SIG-M5 treated with dmso at 0.1 percent for 504 hours (cell line): ENCODE measurements at regions not wholly inside any gene's neighbourhood (a gene's known extent, or its start where the extent isn't known, plus 50 kb on each side); places are given as distances from the start of the nearest gene placed in this dataset.
A peak's percentile ranks its signal among the peaks of the same experiment; 100 is the strongest.

ENCODE experiments used
- DNase-seq: peaks from one replicate; lab custom pipeline; 2025; ENCODE audit not compliant: unreplicated experiment; lab: John Stamatoyannopoulos, UW

DNA sequence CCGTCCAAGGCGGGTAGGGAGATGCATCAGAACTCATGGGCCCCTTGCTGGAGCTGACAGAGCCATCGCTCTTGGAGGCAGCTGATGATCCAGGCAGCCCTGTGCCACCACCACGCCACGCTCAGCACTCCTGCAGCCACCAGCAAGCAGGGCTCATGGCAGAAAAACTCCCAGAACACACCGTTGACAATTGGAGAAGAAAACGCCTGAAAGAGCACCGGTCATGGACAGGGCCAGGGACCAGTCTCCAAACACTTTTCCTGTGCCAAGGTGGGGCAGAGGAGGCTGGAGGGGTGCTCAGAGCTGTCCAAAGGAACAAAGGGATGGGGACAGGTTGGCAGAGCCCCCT lies 132.2 kb downstream of the FOXL1 start:
- DNase-seq = no peak

DNA sequence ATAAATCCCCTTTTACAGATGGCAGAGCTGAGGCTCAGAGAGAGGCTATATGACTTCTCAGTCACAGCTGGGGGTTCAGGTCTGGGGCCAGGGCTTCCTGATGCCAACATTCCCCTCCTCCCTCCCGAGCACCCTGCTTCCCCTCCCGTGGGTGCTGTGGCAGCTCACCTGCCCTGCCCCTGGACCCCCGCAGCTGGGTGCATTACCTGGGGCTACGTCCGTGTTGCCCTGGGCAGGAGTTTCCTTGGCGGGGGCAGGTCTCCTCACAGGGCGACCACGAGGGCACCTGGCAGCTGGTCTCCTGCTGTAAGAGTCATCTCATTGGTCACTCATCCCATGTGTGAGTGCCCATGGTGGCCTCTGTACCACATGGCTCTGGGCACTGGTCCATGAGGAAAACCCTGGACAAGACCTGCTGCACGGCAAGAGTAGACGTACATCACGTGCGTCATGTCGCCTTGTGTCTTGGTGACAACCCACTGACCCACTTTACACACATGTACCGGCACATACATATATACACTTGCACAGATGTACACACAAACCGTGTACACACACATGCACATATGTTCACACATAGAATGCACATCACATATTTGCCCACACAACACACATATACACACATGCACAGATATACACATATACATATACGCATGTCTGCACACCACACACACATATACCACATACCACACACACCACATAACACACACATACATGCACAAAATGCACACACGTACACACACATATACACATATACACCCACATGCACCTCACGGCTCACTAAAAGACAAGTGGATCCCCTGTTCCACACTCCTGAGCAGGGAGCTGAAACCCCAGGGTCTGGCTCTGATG lies 134.0 kb downstream of the FOXL1 start:
- no peak for DNase-seq

DNA sequence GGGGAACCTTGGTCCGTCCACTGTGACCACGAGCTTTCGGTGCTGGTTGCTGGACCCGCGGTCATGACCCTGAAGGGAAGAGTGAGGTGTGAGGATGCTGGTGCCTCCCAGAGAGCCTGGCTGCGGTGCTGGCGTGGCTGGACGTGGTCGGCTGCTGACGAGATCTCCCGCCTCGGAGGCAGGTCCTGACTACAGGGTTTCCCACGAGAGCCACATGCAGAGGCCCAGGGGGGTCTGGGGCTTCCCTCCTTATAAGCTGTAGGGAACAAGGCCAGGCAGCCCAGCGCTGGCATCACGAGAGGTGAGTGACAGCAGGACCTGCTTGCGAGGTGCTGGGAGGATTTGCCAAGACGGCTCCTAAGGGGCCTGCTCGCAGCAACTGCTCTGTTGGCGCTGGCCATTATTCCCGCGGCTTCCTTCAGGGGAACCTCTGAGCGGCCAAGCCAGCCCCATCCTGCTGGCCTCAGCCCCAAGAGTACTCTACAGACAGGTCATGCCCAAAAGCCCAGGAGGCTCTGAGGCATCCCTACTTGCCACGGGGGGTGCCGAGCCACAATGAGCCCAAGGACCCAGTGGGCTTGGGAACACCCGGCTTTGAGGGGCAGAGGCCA lies 134.8 kb downstream of the FOXL1 start:
- no peak for DNase-seq

DNA sequence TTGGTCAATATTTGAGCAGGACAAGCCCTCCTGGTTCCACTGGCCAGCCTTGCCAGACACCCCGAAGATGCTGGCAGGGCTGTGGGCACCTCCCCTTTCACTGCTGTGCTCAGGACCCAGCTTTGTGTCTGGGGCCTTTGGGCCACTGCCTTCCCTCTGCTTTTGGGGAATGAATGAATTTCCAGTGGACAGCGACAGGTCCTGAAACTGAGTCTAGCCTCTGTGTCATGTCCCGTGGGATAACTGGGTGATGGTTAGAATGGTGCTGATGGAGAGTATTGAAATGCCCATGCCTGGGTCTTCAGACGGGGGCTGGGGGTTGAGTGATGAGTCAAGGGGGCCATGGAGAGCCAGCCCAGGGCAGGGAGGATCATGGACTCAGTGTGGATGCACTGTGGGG lies 135.8 kb downstream of the FOXL1 start:
- DNase-seq = no peak

DNA sequence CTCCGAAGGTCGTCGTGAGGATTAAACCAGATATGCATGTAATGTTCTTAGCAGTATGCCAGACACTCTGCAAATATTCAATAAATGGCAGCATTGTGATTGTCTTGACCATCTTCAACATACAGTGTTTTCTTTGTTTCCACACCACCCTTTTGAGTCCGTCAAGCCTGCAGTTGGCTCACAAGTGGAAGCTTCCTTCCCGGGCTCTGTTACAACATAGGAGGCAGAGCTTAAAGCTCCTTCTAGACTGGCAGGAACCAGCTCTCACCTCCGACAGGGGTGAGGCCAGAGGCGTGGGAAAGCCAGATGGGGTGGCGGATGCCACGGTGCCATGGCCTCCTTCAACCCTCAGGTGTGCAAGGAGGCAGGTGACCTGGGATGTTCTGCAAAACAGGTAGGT lies 138.3 kb downstream of the FOXL1 start:
- no peak for DNase-seq

DNA sequence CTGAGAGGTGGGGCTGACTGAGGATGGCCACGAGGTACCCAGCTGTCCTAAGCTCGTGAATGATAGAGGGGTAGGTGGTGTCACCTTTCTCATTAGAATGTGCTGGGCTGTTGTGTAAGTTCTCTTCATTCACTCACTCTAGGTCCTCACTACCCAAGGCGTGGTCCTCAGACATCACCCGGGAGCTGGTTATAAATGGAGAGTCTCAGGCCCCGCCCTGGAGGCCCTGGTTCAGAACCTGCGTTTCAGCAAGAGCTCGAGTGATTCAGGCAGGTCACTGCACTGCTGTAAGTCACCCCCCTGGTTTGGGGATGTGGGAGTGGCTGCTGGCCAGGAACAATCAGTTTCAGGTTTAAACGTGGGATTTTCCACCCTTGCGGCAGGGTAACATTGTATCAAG lies 139.8 kb downstream of the FOXL1 start:
- no peak for DNase-seq

DNA sequence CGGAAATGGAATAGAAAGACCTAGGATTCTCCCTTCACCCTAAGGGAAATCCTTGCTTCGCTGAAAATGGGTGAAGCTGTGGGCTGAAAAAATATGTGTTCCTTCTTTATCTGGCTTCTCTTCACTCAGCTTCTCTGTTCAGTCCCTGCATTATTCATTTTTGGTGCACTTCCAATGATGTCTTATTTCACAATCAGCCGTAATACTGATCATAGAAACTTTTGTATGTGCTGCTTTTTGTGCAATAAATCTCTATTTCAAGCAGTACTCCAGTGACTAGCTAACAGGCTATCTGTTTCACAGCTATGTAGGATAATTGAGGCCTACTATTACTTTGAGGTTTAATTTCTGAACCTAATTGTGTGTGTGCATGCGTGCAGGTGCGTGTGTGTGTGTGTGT lies 144.6 kb downstream of the FOXL1 start:
- no peak for DNase-seq

DNA sequence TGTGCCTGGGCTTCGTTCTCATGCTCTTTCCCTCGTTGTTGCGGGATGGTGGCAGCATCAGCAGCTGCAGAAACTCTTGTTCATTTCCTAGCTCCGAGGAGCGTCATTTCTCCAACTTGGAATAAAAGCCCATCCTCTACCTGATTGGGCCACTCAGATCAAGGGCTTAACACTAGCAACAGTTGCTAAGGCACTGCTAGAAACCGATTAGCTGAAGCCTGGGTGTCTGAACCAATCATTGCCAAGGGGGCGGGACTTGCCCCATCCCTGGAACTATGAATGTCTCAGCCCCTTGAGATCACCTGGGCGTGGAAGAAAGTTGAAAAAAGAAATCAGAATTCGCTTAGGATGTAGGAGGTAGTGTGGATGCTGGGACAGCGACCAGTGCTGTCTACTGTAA lies 145.3 kb downstream of the FOXL1 start:
- DNase-seq = no peak

DNA sequence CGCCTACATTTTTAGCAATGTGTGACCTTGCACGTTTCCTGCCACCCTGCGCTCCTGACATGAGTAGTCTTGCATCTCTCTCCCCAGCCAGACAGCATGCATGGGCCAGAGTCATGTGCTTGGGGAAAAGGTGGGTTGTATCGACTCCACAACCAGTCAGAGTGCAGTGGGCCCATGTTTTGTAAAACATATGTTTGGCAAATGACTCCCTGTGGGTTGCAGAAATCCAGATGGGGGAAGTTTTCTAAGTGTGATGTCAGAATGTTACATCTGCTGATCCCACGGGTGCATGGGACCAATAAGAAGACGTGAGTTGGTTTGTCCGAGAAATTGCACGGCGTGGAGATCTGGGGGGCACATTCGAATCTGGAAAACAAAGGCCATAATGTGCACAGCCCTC lies 147.1 kb downstream of the FOXL1 start:
- no peak for DNase-seq

DNA sequence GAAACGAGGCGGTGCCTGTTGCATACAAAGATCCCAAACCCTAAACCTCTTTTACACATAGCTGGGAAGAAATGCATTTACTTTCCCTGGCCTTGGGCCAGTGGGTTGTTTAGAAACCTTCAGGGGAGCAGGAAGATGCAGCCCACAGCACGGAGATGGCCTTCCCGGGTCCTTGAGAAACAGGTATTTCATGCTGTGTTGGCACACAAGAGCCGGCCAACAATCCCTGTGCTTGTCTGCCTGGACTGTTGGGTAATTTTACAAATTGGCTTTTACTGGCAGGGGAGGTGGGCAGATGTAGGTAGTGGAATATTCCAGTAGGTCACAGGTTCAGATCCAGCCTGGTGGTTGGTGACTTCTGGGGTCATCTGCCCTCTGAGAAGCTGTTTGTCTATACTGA lies 148.0 kb downstream of the FOXL1 start:
- peak; percentile 7 for DNase-seq

DNA sequence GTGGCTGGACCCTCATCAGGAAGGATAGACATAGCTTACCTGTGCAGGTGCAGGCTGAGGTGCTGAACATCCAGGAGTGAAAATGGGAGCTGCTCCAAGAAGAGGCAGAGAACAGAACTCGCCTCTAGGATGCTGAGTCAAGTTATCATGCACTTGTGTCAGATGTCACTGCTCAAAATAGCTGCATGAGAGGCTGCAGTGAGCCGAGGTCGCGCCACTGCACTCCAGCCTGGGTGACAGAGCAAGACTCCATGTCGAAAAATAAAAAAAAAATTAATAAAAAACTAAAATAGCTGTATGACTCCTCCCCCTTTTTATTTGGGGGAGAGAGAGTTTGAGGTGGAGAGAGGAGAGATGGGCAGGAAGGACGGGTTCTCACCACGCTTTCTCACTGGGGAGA lies 148.8 kb downstream of the FOXL1 start:
- DNase-seq = no peak

DNA sequence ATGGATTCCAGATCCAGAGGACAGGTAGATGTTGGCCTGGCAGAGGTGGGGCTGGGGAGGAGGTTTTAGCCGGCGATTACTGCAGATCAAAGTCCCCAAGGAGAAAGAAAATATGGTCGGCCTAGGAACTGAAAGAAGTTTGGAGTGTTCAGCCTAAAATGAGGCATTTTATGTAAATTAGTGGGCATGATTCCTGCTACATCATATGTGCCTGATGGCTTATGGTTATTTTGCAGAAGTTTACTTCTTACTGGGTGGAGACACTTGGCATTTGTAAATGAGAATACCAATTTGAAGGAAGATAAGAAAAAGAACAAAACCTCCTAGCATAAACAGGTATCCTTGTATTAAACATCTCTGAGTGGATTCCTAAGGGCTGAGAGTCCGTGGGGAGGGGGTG lies 149.3 kb downstream of the FOXL1 start:
- no peak for DNase-seq

DNA sequence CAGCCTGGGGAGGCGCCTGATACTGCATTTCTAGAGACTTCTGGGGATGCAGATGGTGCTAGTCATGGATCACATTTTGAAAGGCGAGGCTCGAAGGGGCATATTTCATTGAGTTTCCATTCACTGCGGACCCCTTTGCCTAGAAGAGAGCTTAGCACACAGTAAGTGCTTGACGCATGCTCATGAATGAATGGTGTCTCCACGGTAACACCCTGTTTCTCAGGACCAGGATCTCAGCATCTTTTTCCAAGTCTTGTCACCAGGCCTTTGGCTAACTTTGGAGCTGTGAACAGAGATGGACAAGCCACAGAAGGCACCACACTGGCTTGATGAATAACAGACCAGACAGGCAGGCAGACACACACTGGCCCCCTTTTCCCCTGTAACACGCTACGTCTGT lies 151.3 kb downstream of the FOXL1 start:
- DNase-seq = no peak

DNA sequence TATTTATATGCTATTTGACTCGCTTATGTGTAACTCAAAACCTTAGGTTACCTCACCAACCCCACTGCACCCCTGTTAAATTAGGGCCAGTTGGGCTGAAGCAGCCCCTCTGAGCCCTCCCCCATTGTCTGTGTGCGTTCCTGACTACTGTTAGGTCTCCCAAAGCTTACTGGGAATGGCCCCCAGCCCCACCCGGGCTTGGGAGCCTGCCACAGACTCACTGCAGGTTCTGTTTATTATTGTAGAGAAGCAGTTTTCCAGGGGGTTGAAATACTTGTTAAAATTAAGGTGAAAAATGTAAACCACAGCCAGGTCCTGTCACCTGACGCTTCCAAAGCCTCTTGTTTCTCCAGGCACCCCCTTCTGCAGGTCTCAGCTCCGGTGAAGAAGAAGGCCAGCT lies 151.7 kb downstream of the FOXL1 start:
- DNase-seq = no peak

DNA sequence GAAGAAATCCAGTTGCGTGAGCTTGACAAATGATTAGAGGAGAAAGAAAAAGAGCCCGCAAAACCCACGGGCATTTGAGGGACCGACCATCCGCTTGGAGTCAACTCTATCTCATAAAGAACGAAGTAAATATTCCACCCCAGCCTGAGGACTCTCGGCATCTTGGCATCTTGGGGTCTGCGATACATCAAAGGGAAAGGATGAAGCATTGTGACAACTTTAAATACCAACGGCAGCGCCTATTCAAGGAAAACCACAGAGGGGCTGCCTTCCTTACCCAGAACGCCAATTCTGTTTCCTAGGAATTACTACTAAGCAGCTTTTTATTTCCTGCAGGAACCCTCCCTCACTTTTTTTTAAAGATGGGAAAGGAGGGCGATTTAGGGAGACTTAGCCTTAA lies 152.2 kb downstream of the FOXL1 start:
- no peak for DNase-seq

DNA sequence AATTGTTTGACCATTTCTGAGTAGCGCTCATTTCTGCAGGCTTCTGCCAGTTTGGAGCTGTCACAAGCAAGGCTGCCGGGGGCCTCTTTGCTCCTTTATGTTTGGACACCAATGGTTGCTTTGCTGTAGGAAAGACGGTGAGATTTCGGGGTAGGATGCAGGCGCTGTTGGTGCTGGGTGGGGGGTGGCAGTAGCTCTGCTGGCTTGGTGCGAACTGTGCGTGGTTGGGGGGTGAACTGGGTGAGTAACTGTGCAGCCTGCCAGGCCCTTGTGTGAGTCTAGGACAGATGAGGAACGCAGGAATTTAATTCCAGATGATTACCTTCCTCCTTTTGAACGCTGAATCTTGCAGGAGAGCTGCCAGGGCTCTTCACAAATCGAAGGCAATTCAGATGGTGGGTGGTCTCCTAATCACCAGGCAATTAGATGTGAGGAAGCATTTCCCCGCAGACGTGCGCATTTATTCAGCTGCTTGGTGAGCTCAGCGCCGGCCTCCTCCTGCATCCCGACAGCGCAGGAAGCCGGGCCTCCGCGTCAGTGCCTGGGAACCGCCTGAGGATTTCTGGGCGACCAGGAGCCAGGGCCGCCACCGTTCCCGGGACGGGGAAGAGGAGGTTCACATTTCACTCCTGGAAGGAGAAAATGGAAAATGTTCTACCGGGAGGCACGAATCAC lies 154.4 kb downstream of the FOXL1 start:
- no peak for DNase-seq

DNA sequence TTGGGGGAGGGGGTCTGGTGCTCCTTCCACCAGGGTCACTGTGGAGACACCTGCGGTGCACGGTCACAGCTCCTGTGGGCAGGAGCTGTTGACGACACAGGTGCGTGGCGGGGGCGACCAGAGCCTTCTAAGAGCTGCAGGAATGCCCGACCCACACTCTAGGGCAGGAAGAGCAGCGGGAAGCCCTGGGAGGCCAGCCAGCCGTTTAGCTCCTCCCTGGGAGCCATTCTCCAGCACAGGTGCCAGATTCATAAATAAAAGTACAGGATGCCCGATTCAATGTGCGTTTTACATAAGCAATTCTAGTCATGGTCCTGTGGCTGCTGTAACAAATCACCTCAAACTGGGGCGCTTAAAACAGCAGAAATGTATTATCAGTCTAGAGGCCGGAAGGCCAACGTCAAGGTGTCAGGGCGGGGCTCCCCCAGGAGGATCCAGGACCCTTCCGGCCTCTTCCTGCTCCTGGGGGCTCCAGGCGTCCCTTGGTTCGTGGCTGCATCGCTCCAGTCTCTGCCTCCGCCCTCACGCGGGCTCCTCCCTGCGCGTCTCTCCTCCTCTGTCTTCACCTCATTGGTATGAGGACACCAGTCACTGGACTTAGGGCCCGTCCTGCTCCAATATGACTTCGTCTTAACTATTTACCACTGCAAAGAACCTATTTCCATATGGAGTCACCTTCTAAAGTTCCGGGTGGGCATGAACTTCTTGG lies 155.4 kb downstream of the FOXL1 start:
- no peak for DNase-seq

DNA sequence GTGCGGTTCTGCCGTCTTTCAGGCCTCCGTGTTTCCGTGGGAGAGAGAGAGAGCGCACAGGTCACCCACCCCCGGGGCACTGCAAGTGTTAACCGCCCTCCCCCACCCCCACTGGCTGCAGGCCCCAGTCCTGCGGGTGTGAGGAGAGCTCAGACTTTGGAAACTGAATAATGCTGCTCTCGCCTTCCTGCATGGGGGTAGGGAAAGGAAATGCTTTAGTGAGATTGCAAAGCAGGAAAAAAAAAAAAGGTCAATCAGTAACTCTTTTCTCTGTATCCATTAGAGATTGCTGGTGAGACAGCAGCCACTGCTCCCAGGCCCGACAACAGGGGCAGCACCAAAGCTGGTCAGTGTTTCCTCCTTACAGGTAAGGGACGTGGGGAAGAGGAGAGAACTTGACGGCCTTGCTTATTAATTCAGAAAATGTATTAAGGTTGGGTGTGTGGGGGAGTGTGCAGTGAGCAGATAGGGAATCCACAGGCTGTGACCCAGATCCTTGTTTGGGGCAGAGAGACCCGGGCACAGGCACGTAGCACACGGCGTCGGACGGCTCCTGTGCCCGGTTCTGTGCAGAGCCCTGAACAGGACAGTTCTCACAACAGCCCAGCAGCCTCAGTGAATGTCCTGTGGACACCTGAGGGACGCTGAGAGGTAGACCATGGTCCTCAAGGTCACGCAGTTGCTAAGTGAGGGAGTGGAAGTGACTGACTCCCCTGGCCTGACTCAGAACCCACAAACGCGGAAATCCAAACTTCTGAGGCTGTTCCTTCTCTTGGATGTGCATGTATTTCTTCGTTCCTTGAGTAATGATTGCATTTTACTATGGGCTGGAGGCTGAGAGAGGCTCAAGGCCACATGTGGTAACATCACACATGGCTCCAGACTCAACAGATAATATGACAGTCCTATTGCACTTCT lies 156.5 kb downstream of the FOXL1 start:
- DNase-seq = no peak

DNA sequence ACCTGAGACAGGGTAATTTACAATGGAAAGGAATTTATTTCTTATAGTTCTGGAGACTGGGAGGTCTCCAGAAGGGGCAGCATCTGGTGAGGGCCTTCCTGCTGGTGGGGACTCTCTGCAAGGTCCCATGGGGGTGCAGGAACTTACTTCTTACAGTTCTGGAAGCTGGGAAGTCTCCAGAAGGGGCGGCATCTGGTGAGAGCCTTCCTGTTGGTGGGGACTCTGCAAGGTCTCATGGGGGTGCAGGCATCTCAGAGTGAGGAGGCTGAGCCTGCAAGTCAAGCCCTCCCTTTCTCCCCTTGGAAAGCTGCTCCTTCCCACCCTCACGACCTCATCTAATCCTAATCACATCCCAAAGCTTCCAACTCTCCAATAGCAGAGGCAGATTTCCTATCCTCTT lies 157.4 kb downstream of the FOXL1 start:
- no peak for DNase-seq

DNA sequence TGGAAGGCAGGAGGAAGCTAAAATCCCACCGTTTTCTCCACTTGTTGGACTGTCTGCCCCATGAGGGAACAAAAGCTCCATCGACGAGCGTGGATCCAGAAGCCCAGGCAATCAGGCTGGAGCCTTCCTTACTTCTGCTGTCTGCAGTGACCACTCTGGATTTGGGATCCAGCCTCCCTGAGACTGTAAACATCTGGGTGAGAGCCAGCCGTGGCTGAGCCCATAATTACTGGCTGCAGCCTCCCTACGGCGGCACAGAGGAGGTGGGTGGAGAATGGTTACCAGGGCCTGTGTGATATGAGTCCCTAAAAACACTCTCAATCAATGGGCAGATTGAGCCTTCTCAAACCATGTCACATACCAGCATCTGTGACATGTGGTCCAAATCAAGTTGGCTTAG lies 158.2 kb downstream of the FOXL1 start:
- DNase-seq = no peak

DNA sequence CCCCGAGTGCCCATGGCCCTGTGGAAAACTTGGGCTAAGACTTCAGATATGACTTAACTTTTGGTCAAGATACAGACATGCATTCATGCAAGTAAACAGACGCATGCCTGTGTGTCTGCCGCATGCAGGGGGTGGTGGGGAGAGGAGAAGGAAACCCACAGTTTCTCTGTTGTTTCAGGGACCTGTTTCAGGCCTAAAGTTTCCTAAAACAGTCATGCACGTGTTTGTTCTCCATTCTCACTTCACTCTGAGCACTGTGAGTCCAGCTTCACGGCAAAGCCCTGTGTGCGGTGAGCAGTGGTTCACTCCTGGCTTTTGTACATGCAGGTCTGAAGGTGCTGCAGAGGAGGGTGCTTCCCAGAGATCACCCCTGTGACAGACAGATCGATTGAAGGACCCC lies 158.7 kb downstream of the FOXL1 start:
- no peak for DNase-seq
